ENCODE measurements at regions not wholly inside any gene's neighbourhood (a gene's known extent, or its start where the extent isn't known, plus 50 kb on each side); places are given as distances from the start of the nearest gene placed in this dataset.

DNA sequence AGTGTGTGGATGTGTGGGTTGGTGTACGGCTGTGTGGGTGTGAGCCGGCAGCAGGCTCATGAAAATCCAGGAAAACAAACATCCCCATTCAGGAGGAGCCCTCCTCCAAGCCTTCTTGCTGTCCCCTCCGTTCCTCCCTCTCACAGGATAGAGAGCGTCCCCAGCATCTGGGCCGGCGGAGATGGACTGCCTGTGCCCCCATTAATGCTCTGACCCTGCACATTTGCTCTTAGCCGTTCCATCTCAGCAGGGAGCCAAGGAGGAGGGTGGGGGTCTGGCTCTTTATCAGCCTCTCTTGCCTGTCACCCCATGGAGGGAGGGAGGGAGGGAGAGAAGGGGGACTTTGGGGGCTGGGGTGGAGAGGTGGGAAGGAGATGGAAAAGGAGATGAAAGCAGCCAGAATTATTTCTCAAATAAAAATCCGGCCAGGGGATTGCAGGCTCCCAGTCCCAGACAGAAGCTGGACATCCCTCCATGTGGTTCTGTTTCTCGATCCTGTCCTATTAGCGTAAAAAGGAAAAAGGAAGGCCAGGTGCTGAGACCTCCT, 240.0 kb upstream of the ZFHX3 start:
- DNase-seq = no peak

DNA sequence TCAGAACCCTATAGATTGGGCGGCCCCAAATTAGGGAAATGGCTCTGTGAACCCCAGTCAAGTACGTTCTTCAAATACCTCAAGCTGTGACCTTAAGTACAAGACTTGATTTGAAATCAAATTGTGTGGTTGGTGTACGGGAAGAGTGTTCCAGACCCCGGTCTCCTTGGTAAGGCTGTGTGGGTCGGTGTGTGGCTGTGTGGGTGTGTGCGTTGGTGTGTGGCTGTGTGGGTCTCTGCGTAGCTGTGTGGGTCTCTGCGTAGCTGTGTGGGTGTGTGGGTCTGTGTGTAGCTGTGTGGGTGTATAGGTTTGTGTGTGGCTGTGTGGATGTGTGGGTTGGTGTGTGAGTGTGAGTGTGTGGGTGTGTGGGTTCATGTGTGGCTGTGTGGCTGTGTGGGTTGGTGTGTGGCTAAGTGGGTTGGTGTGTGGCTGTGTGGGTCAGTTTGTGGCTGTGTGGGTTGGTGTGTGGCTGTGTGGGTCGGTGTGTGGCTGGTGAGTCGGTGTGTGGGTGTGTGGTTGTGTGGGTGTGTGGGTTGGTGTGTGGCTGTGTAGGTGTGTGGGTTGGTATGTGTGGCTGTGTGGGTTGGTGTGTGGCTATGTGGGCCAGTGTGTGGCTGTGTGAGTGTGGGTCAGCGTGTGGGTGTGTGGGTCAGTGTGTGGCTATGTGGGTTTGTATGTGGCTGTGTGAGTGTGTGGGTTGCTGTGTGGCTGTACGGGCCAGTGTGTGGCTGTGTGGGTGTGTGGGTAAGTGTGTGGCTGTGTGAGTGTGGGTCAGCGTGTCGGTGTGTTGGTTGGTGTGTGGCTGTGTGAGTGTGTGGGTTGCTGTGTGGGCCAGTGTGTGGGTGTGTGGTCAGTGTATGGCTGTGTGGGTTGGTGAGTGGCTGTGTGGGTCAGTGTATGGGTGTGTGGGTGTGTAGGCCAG, 238.7 kb upstream of the ZFHX3 start:
- DNase-seq = no peak

DNA sequence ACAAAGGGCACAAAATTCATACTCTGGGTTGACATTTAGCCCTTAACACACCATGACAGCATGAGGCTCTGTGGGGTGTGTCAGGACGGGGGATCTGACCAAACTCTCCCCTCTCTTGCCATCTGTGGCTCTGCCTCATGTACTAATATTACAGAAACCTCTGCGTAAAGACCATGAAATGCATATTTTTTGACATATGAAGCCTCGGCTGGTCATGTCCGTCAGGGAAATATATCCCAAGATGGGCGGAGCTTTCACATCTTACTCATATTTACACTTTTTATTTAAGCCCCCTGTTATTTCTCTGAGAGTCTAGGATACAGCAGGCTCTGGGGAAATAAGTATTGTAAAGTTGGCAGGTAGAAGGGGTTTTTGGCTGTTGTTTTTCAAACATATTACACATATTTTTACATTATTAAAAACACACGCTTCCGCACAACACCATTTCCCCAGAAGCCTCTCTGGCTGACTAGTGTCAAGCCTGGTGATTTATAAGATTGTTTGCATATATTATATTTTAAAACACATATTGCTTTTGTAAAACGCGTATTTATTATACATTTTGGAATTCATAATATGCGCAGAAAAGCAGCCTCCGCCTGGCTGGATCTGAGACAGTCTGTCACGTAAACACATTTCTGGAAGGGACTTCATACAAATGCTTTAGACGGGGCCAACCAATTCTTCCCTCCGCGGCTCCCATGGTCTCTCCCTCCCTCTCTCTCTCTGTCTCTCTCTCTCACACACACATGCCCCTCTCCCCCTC, 237.7 kb upstream of the ZFHX3 start:
- no peak for DNase-seq

DNA sequence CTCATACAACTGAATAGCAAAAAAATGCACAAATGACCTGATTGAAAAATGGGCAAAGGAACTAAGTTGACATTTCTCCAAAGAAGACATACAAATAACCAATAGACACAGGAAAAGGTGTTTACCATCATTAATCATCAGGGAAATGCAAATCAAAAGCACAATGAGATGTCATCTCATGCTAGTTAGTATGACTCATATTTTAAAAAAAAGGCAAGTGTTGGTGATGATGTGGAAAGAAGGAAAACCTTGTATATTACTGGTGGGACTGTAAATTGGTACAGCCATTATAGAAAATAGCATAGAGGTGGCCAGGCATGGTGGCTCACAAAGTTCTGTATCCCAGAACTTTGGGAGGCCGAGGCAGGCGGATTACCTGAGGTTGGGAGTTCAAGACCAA, 232.5 kb upstream of the ZFHX3 start:
- no peak for DNase-seq

DNA sequence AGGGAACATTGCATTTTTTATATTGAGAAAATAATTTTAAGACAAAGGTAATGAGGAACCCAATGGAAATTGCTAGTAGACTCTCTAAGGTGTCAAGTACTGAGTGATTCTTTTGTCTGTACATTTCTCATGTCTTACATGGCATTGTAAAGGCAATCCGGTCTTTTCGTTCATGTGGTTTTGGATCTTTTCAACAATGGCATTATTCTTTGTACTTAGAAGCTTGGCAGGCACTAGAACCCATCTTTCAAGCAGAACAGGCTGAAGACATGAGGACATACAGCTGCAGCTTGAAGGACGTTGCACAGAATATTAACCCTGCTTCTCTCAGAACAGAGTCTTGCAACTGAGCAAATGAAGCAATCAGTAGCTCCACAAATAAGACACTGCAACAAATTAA, 231.5 kb upstream of the ZFHX3 start:
- DNase-seq = no peak

DNA sequence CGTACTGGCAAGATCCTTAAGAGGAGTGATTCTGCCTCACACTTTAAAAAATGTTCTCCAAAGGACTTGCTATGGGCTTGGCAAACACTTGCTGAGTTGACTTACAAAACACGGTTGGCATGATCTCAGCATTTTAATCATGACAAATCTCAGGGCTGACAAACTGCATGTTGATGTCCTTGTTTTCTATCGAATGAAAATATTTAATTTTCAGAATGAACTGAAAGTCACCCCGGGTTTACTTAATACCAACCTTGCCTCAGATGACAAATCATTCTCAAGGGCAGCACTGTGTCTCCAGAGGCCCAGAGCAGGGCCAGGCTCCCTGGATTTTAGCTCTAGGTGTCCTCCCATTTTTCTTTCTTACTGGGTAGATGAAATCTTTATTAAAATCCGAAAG, 229.1 kb upstream of the ZFHX3 start:
- no peak for DNase-seq

DNA sequence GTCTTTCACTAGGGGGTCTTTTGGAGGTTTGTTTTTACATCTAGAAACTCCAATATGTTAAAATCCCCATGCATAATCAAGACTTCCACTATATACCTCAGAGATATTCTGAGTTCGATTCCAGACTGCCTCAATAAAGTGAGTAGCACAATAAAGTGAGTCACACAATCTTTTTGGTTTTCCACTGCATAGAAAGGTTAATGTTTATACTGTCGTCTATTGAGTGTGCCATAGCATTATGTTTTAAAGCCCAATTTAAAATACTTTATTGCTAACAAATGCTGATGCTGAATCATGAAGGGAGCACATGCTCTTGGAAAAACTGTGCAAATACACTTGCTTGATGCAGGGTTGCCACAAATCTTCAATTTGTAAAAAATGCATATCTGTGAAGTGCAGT, 227.5 kb upstream of the ZFHX3 start:
- no peak for DNase-seq

DNA sequence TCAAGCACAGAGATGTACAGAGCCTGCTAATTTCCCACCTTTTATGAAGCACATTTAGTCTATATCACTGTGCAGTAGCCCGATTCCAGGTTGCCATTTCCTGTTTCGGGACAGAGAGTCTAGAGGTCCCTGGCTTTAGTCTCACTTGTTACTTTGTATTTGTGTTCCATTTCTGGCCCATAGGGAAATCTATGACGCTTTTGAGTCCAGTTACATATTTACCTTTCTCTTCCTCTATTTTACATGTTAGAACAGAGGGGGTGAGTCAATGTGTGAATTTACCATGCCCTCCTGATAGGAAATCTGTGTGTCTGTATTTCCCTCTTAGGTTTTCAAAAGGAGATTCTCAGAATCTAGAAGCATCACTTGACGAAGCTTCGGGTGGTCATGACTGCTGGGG, 227.1 kb upstream of the ZFHX3 start:
- no peak for DNase-seq

DNA sequence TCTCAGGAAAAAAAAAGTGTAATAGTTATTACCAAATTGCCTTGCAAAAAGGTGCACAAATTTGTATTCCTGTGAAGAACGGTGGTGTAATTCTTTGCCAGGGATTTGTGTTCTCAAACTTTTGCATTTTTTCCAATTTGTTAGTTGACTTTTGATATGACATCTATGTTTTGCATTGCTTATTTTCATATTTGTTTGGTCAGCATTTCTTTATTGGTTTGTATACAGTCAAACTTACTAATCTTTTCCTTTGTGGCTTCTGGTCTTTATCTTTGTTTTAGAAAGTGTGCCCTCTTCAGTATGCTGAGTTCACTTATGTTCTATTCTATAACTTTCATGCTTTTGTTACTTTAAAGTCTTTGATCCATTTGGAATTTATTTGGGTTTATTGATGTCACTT, 226.2 kb upstream of the ZFHX3 start:
- DNase-seq = no peak

DNA sequence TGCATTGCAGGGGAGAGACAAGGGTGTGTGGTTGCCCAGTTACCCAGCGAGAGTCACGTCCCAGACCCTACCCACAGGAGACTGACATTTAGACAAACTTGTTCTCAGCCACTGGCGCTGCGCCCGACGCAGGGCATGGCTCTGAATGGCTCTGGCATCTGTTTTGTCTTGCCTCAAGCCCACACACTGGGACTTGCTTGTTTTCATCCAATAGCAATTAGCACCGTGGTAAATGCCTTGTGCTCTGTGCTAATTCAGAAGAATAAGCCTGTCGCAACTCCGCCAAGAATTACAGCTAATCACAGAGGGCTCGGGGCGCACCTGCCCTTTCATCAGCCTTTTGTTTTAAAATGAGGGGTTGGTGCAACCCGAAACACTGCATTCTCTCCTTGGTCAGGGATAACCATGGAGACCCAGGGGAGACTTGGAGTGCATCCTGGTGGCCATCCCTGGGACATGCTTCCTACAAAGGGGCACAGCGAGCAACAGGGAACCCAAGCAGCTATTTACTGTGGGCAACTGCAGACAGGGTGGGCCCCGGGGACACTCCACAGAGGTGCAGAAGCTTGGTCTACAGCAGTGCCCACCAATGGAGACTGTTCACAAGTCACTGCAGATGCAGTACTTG, 220.6 kb upstream of the ZFHX3 start:
- DNase-seq = peak; percentile 52

DNA sequence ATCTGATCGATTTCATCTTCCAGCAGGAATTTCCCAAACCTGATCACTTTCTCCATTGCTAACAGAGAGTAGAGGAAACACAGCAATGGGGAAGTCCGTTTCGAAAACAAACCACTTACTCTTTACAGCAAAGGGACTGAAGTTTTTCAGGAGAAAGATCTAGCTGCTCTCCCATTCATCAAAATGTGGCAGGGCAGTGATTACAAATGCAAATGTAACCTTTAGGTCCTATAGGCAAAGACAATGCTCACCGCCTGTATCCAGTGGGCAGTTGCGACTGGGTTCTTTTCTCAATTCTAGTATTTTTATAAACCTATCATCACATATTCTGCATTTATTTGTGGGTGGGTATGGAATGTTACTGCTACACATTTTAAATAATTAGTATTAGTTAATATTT, 218.0 kb upstream of the ZFHX3 start:
- DNase-seq = no peak

DNA sequence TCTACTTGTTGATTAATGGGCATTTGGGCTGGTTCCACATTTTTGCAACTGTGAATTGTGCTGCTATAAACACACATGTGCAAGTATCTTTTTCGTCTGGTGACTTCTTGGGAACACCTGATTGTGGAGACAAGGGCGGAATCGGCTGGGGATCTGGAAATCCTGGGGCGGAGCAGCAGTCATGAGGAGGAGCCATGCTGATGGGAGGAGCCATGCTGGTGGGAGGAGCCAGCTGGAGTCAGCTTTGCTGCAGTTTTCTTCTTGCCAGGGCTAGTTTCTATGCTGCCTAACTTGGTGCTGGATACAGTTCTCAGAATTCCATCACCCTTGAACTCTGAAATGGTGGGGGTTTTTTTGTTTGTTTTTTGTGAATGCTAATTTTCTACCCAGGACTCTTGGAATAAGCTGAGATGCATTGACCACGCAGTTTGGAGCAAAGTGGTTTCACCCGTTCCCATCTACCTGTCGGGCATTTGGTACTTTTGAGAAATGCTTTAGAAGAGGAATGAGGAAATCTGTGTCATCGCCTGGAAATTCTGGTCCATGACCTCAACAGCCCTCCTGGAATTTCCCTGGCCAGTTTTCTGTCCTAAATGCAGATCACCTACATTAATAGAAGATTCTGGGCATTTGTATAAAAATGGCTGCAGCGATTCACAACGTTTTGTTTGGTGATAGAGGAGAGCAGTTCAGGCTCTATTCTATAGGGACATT, 217.4 kb upstream of the ZFHX3 start:
- DNase-seq = no peak

DNA sequence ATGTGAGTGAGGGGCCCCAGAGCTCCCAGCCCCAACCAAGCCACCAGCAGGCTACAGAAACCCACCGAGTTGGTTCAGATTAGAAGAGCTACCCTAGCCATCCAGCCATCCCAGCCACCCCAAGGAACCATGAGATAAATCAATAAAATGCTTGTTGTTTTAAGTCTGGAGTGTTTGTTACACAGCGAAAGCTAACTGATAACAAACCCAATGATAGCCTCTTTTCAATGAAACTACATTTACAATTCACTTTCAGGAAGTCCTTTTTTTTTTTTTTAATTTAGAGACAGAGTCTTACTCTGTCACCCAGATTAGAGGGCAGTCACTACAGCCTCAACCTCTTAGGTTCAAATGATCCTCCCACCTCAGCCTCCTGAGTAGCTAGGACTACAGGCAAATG, 215.0 kb upstream of the ZFHX3 start:
- DNase-seq = no peak

DNA sequence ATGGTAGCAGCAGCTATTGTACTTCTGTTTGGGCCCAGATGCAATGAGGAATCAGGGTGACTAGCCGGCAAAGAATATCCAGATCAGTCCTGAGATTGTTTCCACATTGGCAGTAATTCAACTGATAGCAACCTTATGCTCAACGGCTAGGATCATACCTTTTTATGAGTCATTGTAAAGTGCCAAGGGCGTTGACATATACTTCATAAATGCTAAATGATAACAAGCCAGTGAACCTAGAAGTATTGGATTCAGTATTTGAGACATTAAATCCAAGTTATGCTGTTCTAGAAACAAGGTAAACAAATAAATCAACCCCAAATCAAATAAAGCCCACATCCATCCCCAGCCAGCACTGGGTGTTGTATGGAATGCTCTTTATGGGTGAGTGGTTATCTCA, 207.1 kb upstream of the ZFHX3 start:
- DNase-seq = no peak

DNA sequence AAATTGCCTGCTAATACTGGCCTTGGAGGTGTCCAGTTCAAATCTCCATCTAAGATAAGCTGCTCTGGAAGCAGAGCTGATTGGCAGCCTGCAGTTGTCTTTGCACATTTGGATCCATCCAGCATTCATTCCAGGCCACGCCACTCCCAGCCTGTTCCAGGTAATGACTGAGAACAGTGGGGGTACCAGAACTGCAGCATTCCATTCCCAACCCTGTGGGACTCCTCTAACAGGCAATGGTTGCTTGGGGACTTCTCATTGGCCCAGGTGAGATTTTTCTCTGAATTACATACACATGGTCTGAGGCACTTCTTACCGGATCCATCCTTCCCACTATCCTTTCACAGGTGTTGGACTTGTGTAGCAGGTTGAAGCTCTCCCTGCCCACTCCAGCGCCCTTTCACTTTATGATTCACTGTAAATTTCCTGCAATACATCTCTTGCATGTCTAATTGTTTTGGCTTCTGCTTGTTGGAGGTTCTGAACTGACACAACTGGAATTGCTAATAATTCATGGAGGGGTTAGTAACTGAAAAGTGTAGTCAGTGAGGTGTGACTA, 206.1 kb upstream of the ZFHX3 start:
- DNase-seq = no peak

DNA sequence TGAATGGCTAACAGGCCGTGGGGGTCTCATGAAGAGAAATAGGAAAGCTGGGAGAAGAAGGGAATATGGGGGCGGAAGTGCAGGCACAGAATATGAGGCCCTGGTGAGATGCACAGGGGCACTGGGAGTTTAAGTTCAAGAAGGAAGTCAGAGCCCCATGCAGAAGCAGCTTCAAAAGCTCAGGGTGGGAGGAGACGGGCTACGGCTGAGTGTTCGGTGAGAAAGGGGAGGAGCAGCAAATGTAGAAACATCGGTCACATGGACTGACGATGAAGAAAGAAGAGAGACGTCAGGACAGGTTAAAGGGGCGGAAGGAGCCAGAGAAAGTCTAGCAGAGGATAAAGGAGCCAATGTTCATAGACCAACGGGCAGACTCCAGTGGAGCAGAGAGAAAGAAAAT, 204.5 kb upstream of the ZFHX3 start:
- DNase-seq = no peak

DNA sequence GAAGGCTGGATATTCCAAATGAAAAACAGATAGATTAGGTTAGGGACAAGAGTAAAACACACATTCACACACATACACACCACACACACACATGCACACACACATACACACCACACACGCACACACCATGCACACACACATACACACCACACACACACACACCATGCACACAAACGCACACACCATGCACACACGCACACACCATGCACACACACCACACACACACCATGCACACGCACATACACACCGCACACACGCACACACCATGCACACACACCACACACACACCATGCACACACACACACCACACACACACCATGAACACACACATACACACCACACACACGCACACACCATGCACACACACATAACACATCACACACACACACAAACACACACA, 203.7 kb upstream of the ZFHX3 start:
- no peak for DNase-seq

DNA sequence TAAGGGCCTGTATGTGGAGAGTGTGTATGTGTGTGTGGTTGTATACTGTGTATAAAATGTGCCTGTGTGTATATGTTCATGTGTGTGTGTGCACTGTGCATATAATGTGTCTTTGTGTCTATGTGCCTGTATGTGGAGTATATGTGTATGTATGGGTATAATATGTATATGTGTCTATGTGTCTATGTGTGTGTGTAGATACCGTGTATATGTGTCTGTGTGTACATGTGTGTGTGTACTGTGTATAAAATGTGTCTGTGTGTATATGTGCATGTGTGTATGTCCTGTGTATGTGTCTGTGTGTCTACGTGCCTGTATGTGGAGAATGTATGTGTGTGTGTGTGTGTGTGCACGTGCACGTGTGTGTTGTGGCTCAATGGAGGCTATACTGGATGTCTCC, 200.4 kb upstream of the ZFHX3 start:
- no peak for DNase-seq

DNA sequence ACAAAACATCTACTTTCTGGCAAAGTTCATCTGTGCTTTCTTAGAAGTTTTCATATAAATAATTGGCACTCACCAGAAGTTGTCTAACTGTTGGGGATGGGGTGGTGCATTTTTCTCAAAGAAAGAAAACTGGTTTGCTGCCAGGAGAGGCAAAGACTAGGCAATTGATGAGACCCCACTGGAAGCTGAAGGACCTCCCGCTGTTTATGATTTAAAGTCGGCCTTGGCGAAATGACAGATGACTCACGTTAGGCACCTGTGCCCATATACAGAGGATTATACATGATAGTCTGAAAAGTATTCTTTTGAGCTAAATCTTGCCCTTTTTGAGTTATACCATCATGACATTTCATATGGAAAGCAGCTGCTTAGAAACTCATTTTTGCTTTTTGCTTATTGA, 193.0 kb upstream of the ZFHX3 start:
- peak; percentile 33 for DNase-seq

DNA sequence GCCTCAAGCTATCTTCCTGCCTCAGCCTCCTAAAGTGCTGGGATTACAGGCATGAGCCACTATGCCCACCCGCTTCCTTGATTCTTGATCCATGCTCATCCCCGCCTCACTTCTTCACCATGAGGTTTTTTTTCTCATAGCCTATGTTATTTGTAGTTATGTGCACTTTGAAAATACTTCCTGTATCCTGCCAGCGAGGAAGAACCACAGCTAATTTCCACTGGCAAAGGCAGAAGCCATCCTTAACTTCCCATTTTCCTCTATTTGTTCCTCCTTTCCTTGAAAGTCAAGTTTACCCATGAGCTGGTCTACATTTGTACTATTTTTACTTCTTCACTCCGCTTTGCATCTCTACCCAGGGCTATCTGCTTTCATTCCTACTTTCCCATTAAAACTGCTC, 189.7 kb upstream of the ZFHX3 start:
- no peak for DNase-seq

DNA sequence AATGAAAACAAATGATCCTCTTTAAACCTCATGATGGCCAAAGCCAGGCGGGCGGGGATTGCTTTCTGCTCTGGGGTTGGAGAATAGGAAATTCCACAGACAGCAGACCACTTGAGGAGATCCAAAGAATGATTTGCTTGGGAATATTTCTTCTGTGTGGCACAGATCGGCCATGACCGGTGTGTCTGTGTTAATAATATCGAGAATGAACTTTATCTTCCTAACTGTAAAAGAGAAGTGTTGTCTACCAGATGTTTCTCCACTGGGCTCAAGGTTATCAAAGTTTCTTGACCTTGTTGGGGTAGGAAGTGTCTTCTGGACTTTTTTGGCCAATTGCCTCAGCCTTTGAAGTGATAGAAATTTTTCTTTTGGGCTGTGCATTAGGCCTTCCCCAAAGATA, 186.6 kb upstream of the ZFHX3 start:
- no peak for DNase-seq

DNA sequence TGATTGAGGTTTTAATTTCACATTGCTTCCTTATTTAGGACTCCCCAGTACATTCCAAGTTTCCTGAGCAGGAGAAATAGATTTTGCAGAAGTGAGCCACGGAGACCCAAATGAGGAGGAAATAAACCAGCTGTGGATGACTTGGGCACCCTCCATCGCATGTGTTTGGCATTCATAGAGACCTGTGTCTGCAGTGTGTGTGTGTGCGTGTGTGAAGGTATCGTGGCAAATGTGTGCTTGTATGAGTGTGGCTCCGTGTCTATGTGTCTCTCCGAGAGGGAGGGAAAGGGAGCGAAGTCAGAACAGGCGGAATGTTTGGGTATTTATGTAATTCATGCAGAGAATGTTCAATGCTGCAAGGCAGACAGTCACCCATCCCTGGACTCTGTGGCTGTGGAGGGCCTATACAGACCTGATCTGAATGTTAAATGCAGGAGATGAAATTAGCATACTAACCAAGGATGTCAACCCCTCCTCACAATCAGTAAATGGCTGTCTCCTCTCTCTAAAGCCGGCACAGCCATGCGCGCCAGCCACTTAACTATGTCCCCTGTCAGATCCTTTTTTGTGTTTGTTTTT, 186.0 kb upstream of the ZFHX3 start:
- no peak for DNase-seq
